Neural progenitor cell (in vitro differentiated cells): ENCODE measurements at regions not wholly inside any gene's neighbourhood (a gene's known extent, or its start where the extent isn't known, plus 50 kb on each side); places are given as distances from the start of the nearest gene placed in this dataset.

Source experiments
- EZH2 ChIP-seq: fragments of 200-600 bp; sonication (generic); IDR thresholded peaks from 2 replicates; pipeline ENCODE4 v1.6.1; 2017; ENCODE audit warnings: antibody characterized with exemption, mild to moderate bottlenecking, moderate library complexity
- EZH2phosphoT487 ChIP-seq: fragments of 200-600 bp; sonication (generic); IDR thresholded peaks from 2 replicates; pipeline ENCODE4 v1.6.1; 2017; ENCODE audit warnings: antibody characterized with exemption
- TF ChIP-seq, protein P1 (sequence below): fragments of 200-600 bp; sonication (generic); IDR thresholded peaks from 2 replicates; pipeline ENCODE4 v1.5.1; 2017; ENCODE audit warnings: antibody characterized with exemption, mild to moderate bottlenecking

DNA sequence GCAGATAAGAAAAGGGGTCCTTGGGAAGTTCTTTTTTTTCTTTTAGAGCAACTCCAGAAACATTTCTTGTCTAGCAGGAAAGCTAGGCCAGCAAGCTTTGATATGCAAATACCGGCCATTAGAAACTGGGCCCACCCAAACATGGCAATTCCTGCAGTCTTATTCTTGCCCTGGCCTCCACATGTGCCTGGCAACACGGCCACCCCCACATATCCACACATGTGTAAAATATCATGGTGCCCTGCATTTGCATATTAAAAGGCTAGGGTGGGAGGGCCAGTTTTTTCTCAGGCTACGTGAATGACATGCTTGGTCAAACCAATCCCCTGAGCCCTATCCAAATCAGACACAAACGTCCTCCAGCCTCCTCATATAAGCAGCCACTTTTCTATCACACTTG is 171.7 kb upstream of the ZCCHC13 start:
- TF ChIP-seq, protein P1, sequence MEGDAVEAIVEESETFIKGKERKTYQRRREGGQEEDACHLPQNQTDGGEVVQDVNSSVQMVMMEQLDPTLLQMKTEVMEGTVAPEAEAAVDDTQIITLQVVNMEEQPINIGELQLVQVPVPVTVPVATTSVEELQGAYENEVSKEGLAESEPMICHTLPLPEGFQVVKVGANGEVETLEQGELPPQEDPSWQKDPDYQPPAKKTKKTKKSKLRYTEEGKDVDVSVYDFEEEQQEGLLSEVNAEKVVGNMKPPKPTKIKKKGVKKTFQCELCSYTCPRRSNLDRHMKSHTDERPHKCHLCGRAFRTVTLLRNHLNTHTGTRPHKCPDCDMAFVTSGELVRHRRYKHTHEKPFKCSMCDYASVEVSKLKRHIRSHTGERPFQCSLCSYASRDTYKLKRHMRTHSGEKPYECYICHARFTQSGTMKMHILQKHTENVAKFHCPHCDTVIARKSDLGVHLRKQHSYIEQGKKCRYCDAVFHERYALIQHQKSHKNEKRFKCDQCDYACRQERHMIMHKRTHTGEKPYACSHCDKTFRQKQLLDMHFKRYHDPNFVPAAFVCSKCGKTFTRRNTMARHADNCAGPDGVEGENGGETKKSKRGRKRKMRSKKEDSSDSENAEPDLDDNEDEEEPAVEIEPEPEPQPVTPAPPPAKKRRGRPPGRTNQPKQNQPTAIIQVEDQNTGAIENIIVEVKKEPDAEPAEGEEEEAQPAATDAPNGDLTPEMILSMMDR: no peak
- TF ChIP-seq EZH2phosphoT487: no peak
- no peak for TF ChIP-seq EZH2
